WTC11 (cell line): ENCODE measurements at regions not wholly inside any gene's neighbourhood (a gene's known extent, or its start where the extent isn't known, plus 50 kb on each side); places are given as distances from the start of the nearest gene placed in this dataset.

Experiments used
- ATAC-seq: fragments of 200-7000 bp; cut with Tn5 transposase; 2 replicates; pipeline ENCODE4 v1.10.0; 2021; ENCODE audit warnings: mild to moderate bottlenecking, moderate library complexity
- CTCF ChIA-PET: fragments of 300-600 bp; sonication (Branson Sonifier 250); formaldehyde crosslinking; loops from one replicate; lab custom pipeline; 2021; ENCODE audit warnings: antibody characterized with exemption; lab: Charles Lee
- POLR2A ChIA-PET: fragments of 350-600 bp; sonication (Branson Sonifier 250); formaldehyde crosslinking; loops from one replicate; lab custom pipeline; 2021; ENCODE audit warnings: antibody characterized with exemption; lab: Charles Lee
- DNase-seq: peaks from one replicate; pipeline ENCODE4 v3.0.0; 2021; ENCODE audit warnings: low spot score
- H3K27ac Mint-ChIP-seq: 2 replicates; pipeline ENCODE4 v1.8.0; 2021; ENCODE audit warnings: mixed read lengths
- H3K27me3 Mint-ChIP-seq: 2 replicates; pipeline ENCODE4 v1.8.0; 2021; ENCODE audit warnings: low read depth, mild to moderate bottlenecking, moderate library complexity, mixed read lengths
- H3K36me3 Mint-ChIP-seq: 2 replicates; pipeline ENCODE4 v1.8.0; 2021; ENCODE audit warnings: mixed read lengths
- H3K4me1 Mint-ChIP-seq: 2 replicates; pipeline ENCODE4 v1.8.0; 2022; ENCODE audit warnings: mixed read lengths
- H3K4me3 Mint-ChIP-seq: 2 replicates; pipeline ENCODE4 v1.8.0; 2021; ENCODE audit warnings: mild to moderate bottlenecking, moderate library complexity, mixed read lengths
- H3K9me3 Mint-ChIP-seq: 2 replicates; pipeline ENCODE4 v1.8.0; 2021; ENCODE audit warnings: mixed read lengths
- AFF4 ChIP-seq: sonication (generic); formaldehyde crosslinking; IDR thresholded peaks from 2 replicates; pipeline ENCODE4 v1.8.1; 2023; ENCODE audit warnings: mild to moderate bottlenecking, missing genetic modification reagents, borderline replicate concordance
- AR ChIP-seq: fragments of 250-450 bp; sonication (Bioruptor Pico); IDR thresholded peaks from 2 replicates; pipeline ENCODE4 v1.9.0; 2021; ENCODE audit warnings: mild to moderate bottlenecking
- CBFB ChIP-seq: sonication (generic); formaldehyde crosslinking; IDR thresholded peaks from 2 replicates; pipeline ENCODE4 v1.8.1; 2022; ENCODE audit warnings: mild to moderate bottlenecking, low read depth, missing genetic modification reagents
- CREB1 ChIP-seq: sonication (generic); formaldehyde crosslinking; IDR thresholded peaks from 2 replicates; pipeline ENCODE4 v1.8.0; 2023; ENCODE audit warnings: mild to moderate bottlenecking, missing genetic modification reagents
- CTCF ChIP-seq: fragments of 200-600 bp; IDR thresholded peaks from 2 replicates; pipeline ENCODE4 v1.8.0; 2022; ENCODE audit warnings: antibody characterized with exemption
- E2F4 ChIP-seq: sonication (generic); formaldehyde crosslinking; IDR thresholded peaks from 2 replicates; pipeline ENCODE4 v1.8.1; 2022; ENCODE audit warnings: low read depth, mild to moderate bottlenecking, moderate library complexity, missing genetic modification reagents, borderline replicate concordance
- HMGXB4 ChIP-seq: sonication (generic); formaldehyde crosslinking; IDR thresholded peaks from 2 replicates; pipeline ENCODE4 v1.8.1; 2023; ENCODE audit warnings: mild to moderate bottlenecking, moderate library complexity, missing genetic modification reagents
- IRF2 ChIP-seq: sonication (generic); formaldehyde crosslinking; IDR thresholded peaks from 2 replicates; pipeline ENCODE4 v1.8.0; 2022; ENCODE audit warnings: low read depth, missing genetic modification reagents, borderline replicate concordance
- JUN ChIP-seq: sonication (generic); formaldehyde crosslinking; IDR thresholded peaks from 2 replicates; pipeline ENCODE4 v1.8.0; 2023; ENCODE audit warnings: mild to moderate bottlenecking, missing genetic modification reagents
- MYBL2 ChIP-seq: sonication (generic); formaldehyde crosslinking; IDR thresholded peaks from 2 replicates; pipeline ENCODE4 v1.8.1; 2023; ENCODE audit warnings: mild to moderate bottlenecking, moderate library complexity, missing genetic modification reagents
- NFATC4 ChIP-seq: fragments of 250-450 bp; sonication (Bioruptor Pico); IDR thresholded peaks from 2 replicates; pipeline ENCODE4 v1.9.0; 2021; ENCODE audit warnings: mild to moderate bottlenecking
- NFYB ChIP-seq: sonication (generic); formaldehyde crosslinking; conservative IDR thresholded peaks from 2 replicates; pipeline ENCODE4 v1.8.0; 2022; ENCODE audit warnings: low read depth, missing genetic modification reagents
- NR1H2 ChIP-seq: sonication (generic); formaldehyde crosslinking; IDR thresholded peaks from 2 replicates; pipeline ENCODE4 v1.9.0; 2021; ENCODE audit warnings: mild to moderate bottlenecking, moderate library complexity, missing genetic modification reagents
- OVOL2 ChIP-seq: fragments of 250-450 bp; sonication (Bioruptor Pico); IDR thresholded peaks from 2 replicates; pipeline ENCODE4 v1.9.0; 2021; ENCODE audit warnings: mild to moderate bottlenecking, borderline replicate concordance
- SMAD4 ChIP-seq: sonication (generic); formaldehyde crosslinking; IDR thresholded peaks from 2 replicates; pipeline ENCODE4 v1.8.0; 2022; ENCODE audit warnings: mild to moderate bottlenecking, missing genetic modification reagents
- USF1 ChIP-seq: sonication (generic); formaldehyde crosslinking; IDR thresholded peaks from 2 replicates; pipeline ENCODE4 v1.8.0; 2022; ENCODE audit warnings: mild to moderate bottlenecking, missing genetic modification reagents
- ZNF121 ChIP-seq: sonication (generic); formaldehyde crosslinking; IDR thresholded peaks from 2 replicates; pipeline ENCODE4 v1.8.0; 2023; ENCODE audit warnings: missing genetic modification reagents

- H3K27ac Mint-ChIP-seq = no peak overlapping the region
- no peak for ATAC-seq
Observed at GRCh38 chr18:56489893-56490292, 148.5 kb downstream of the TXNL1 start.

GRCh38 chr18:56488739-56489138 lies 149.7 kb downstream of the TXNL1 start:
- Mint-ChIP-seq H3K4me1 (peaks cover 11% of the 10 kb centered on the region), H3K9me3 (peaks cover 4% of the 10 kb centered on the region), H3K36me3 (0 out of 2 replicates have a peak, but pooled peaks cover 2% of the 10 kb centered on the region), H3K4me3 (no peak overlapping the region), H3K27me3 (no peaks in the 10 kb centered on the region), H3K27ac (no peak overlapping the region)
- TF ChIP-seq NR1H2 (CRISPR knock-in tag) (no peak), E2F4 (no peak), OVOL2 (no peak)
- no peak for ATAC-seq
- DNase-seq = no peak
- ChIA-PET POLR2A (no interaction called here), CTCF (no interaction called here)

More at GRCh38 chr18:56489893-56490292, 148.5 kb downstream of the TXNL1 start:
- Mint-ChIP-seq H3K36me3 (0 out of 2 replicates have a peak, but pooled peaks cover 2% of the 10 kb centered on the region), H3K4me1 (peaks cover 11% of the 10 kb centered on the region), H3K4me3 (no peak overlapping the region), H3K27me3 (no peaks in the 10 kb centered on the region), H3K9me3 (peaks cover 4% of the 10 kb centered on the region)
- ChIA-PET POLR2A (no interaction called here), CTCF (no interaction called here)
- no peak for DNase-seq
- no peak for TF ChIP-seq MYBL2 (CRISPR knock-in tag)
- no peak for TF ChIP-seq HMGXB4 (CRISPR knock-in tag)
- TF ChIP-seq USF1 (CRISPR knock-in tag) = no peak
- TF ChIP-seq NFYB = no peak
- no peak for TF ChIP-seq SMAD4

GRCh38 chr18:56487801-56488200 lies 150.6 kb downstream of the TXNL1 start:
- ATAC-seq (no peak), DNase-seq (no peak)
- Mint-ChIP-seq H3K36me3 (0 out of 2 replicates have a peak, but pooled peaks cover 2% of the 10 kb centered on the region), H3K4me1 (peaks cover 11% of the 10 kb centered on the region)
- ChIA-PET CTCF (no interaction called here), POLR2A (no interaction called here)
- TF ChIP-seq JUN (CRISPR knock-in tag) (no peak), CTCF (no peak), CREB1 (no peak), ZNF121 (CRISPR knock-in tag) (no peak), IRF2 (no peak), AFF4 (no peak), CBFB (no peak), NFATC4 (CRISPR knock-in tag) (no peak), AR (CRISPR knock-in tag) (no peak)
- TF ChIP-seq, all 79 proteins: peak for 0
- no peak overlapping the region for H3K4me3 Mint-ChIP-seq
- no peaks in the 10 kb centered on the region for H3K27me3 Mint-ChIP-seq
- H3K27ac Mint-ChIP-seq = no peak overlapping the region
- H3K9me3 Mint-ChIP-seq = peaks cover 4% of the 10 kb centered on the region
